HG03354 (cell line): ENCODE measurements at regions not wholly inside any gene's neighbourhood (a gene's known extent, or its start where the extent isn't known, plus 50 kb on each side); places are given as distances from the start of the nearest gene placed in this dataset.
"Not testable (repeated sequence)": the region's sequence is repeated elsewhere in the genome, so short reads cannot be mapped to it uniquely, and the experiment has no call there.

Experiments used
- ATAC-seq: cut with Tn5 transposase; IDR thresholded peaks from one replicate; pipeline ENCODE4 v1.9.1; 2021; ENCODE audit warnings: mild to moderate bottlenecking; ENCODE audit not compliant: unreplicated experiment, poor library complexity, severe bottlenecking

- no peak for ATAC-seq
Measured at GRCh38 chr13:104693126-104693525, 1626.9 kb upstream of the SLC10A2 start.

- no peak for ATAC-seq
Measured at GRCh38 chr13:104691767-104692467, 1625.7 kb upstream of the SLC10A2 start.

GRCh38 chr13:104686484-104686883, 1620.3 kb upstream of the SLC10A2 start:
- no peak for ATAC-seq

GRCh38 chr13:104683789-104684188, 1617.6 kb upstream of the SLC10A2 start:
- ATAC-seq, result no peak

- ATAC-seq, result no peak
Measured at GRCh38 chr13:104678161-104678560, 1611.9 kb upstream of the SLC10A2 start.

- ATAC-seq, result no peak
Measured at GRCh38 chr13:104671901-104672300, 1605.7 kb upstream of the SLC10A2 start.

- no peak for ATAC-seq
Measured at GRCh38 chr13:104657196-104657595, 1591.0 kb upstream of the SLC10A2 start.

- ATAC-seq, result no peak
Measured at GRCh38 chr13:104650431-104650830, 1584.2 kb upstream of the SLC10A2 start.

- ATAC-seq, result no peak
Measured at GRCh38 chr13:104648291-104648690, 1582.1 kb upstream of the SLC10A2 start.

- ATAC-seq, result no peak
Measured at GRCh38 chr13:104645786-104646185, 1579.6 kb upstream of the SLC10A2 start.

- ATAC-seq, result no peak
Measured at GRCh38 chr13:104641309-104641708, 1575.1 kb upstream of the SLC10A2 start.

- ATAC-seq, result no peak
Measured at GRCh38 chr13:104635879-104636278, 1569.7 kb upstream of the SLC10A2 start.

GRCh38 chr13:104634016-104634415, 1567.8 kb upstream of the SLC10A2 start:
- no peak for ATAC-seq

GRCh38 chr13:104632736-104633135, 1566.5 kb upstream of the SLC10A2 start:
- ATAC-seq, result no peak

GRCh38 chr13:104625201-104625600, 1559.0 kb upstream of the SLC10A2 start:
- ATAC-seq, result no peak

- ATAC-seq, result no peak
Measured at GRCh38 chr13:104616990-104617389, 1550.8 kb upstream of the SLC10A2 start.

GRCh38 chr13:104614361-104615145, 1548.3 kb upstream of the SLC10A2 start:
- no peak for ATAC-seq

- ATAC-seq, result no peak
Measured at GRCh38 chr13:104608331-104608730, 1542.1 kb upstream of the SLC10A2 start.

- ATAC-seq, result not testable (repeated sequence)
Measured at GRCh38 chr13:104605435-104605834, 1539.2 kb upstream of the SLC10A2 start.

- no peak for ATAC-seq
Measured at GRCh38 chr13:104597546-104598180, 1531.4 kb upstream of the SLC10A2 start.

GRCh38 chr13:104595511-104595910, 1529.3 kb upstream of the SLC10A2 start:
- ATAC-seq, result no peak
